Endothelial cell of umbilical vein (primary cell): ENCODE measurements at regions not wholly inside any gene's neighbourhood (a gene's known extent, or its start where the extent isn't known, plus 50 kb on each side); places are given as distances from the start of the nearest gene placed in this dataset.

Experiments used
- BruUV-seq: library from RNA; stranded (reverse); fragments of 400-500 nt; replicated peaks from 2 replicates; lab custom pipeline; 2021; lab: Mats Ljungman, UMichigan
- CTCF ChIA-PET: fragments of 300-600, 350-600 bp; sonication (Branson Sonifier 250); formaldehyde crosslinking; loops from one replicate; lab custom pipeline; 2021; ENCODE audit warnings: antibody characterized with exemption, inconsistent platforms; lab: Charles Lee
- POLR2A ChIA-PET: fragments of 300-600, 350-600 bp; sonication (Branson Sonifier 250); formaldehyde crosslinking; loops from one replicate; lab custom pipeline; 2021; ENCODE audit warnings: antibody characterized with exemption, inconsistent platforms; lab: Charles Lee
- DNase-seq: peaks from one replicate; pipeline ENCODE4 v3.0.0-alpha.2; 2011; ENCODE audit warnings: low read depth, low spot score
- FAIRE-seq: peaks from 2 replicates; lab custom pipeline; 2011; peaks lifted over from hg19 to GRCh38; lab: Jason Lieb, UNC
- H2AFZ ChIP-seq: 2 replicates; pipeline ENCODE4 v1.6.0; 2012; ENCODE audit warnings: low read depth, low read length, control low read depth, inconsistent platforms
- H3K27ac ChIP-seq: 2 replicates; pipeline ENCODE4 v1.5.1; 2011; ENCODE audit warnings: low read depth, mild to moderate bottlenecking, control low read depth, low read length, moderate library complexity; ENCODE audit not compliant: insufficient read depth
- H3K27me3 ChIP-seq, 2 experiments: 2 replicates each; pipeline versions ENCODE4 v1.6.0 to v1.6.1; 2011; ENCODE audit warnings: low read length in 2 of 2, mixed read lengths in 1 of 2; ENCODE audit not compliant: control insufficient read depth in 2 of 2, insufficient read depth in 2 of 2
- H3K36me3 ChIP-seq, 2 experiments: 2 replicates in 1 of 2; 3 replicates in 1 of 2; pipeline ENCODE4 v1.5.1; 2011; ENCODE audit warnings: low read length in 2 of 2, mild to moderate bottlenecking in 1 of 2, moderate library complexity in 1 of 2; ENCODE audit not compliant: control insufficient read depth in 2 of 2, insufficient read depth in 2 of 2; ENCODE audit errors: extremely low read depth in 1 of 2
- H3K4me1 ChIP-seq: 3 replicates; pipeline ENCODE4 v1.5.1; 2011; ENCODE audit warnings: mild to moderate bottlenecking, low read length; ENCODE audit not compliant: control insufficient read depth, insufficient read depth; ENCODE audit errors: extremely low read depth
- H3K4me2 ChIP-seq: 2 replicates; pipeline ENCODE4 v1.6.1; 2011; ENCODE audit warnings: low read length, control low read depth, mixed read lengths; ENCODE audit not compliant: insufficient read depth
- H3K4me3 ChIP-seq, 3 experiments: fragments of 200-600 bp in 1 of 3; sonication (generic), shearing (Covaris generic) in 1 of 3; replicated peaks in 1 of 3; 2 replicates each; pipeline ENCODE4 v1.5.1; 2011 to 2016; ENCODE audit warnings: control low read depth in 3 of 3, low read length in 3 of 3, mild to moderate bottlenecking in 2 of 3, inconsistent platforms in 1 of 3, low read depth in 1 of 3, moderate library complexity in 1 of 3; ENCODE audit not compliant: insufficient read depth in 1 of 3
- H3K79me2 ChIP-seq: 2 replicates; pipeline ENCODE4 v1.6.0; 2012; ENCODE audit warnings: low read length, inconsistent platforms; ENCODE audit not compliant: control insufficient read depth, insufficient read depth
- H3K9ac ChIP-seq: replicated peaks from 2 replicates; pipeline ENCODE3; 2011; ENCODE audit warnings: low read length, control low read depth; ENCODE audit not compliant: insufficient read depth; ENCODE audit errors: extremely low read depth
- H3K9me1 ChIP-seq: replicated peaks from 3 replicates; pipeline ENCODE4 v1.6.0; 2011; ENCODE audit warnings: mild to moderate bottlenecking, low read length; ENCODE audit not compliant: control insufficient read depth, insufficient read depth; ENCODE audit errors: extremely low read depth
- H3K9me3 ChIP-seq: replicated peaks from 2 replicates; pipeline ENCODE4 v1.5.1; 2012; ENCODE audit warnings: low read length, inconsistent platforms; ENCODE audit not compliant: control insufficient read depth, insufficient read depth
- H4K20me1 ChIP-seq: replicated peaks from 2 replicates; pipeline ENCODE3; 2011; ENCODE audit warnings: mild to moderate bottlenecking, low read length; ENCODE audit not compliant: control insufficient read depth, insufficient read depth; ENCODE audit errors: extremely low read depth
- EZH2 ChIP-seq: IDR thresholded peaks from 2 replicates; pipeline ENCODE4 v1.6.1; 2012; ENCODE audit warnings: borderline replicate concordance, low read depth, mild to moderate bottlenecking, moderate library complexity, low read length, inconsistent platforms; ENCODE audit not compliant: severe bottlenecking
- FOS ChIP-seq: IDR thresholded peaks from 2 replicates; pipeline ENCODE4 v1.6.1; 2011; ENCODE audit warnings: mild to moderate bottlenecking, low read length, moderate library complexity, borderline replicate concordance; ENCODE audit not compliant: insufficient read depth
- GATA2 ChIP-seq: IDR thresholded peaks from 2 replicates; pipeline ENCODE4 v1.7.0; 2011; ENCODE audit warnings: low read depth, mild to moderate bottlenecking, moderate library complexity, mixed read lengths, low read length; ENCODE audit not compliant: insufficient read length, insufficient read depth
- JUN ChIP-seq: IDR thresholded peaks from 2 replicates; pipeline ENCODE4 v1.6.1; 2011; ENCODE audit warnings: borderline replicate concordance, low read depth; ENCODE audit not compliant: insufficient read length, insufficient read depth
- MAX ChIP-seq: IDR thresholded peaks from 2 replicates; pipeline ENCODE4 v1.6.1; 2011; ENCODE audit not compliant: insufficient read depth, insufficient read length
- MYC ChIP-seq: IDR thresholded peaks from one replicate; pipeline ENCODE4 v1.6.1; 2011; ENCODE audit warnings: mild to moderate bottlenecking, low read depth, low read length
- POLR2A ChIP-seq: IDR thresholded peaks from 2 replicates; pipeline ENCODE4 v1.6.1; 2012; ENCODE audit warnings: low read depth, mild to moderate bottlenecking, control low read depth, low read length
- POLR2AphosphoS5 ChIP-seq: IDR thresholded peaks from 2 replicates; pipeline ENCODE4 v1.6.1; 2012; ENCODE audit warnings: low read depth, mild to moderate bottlenecking, control low read depth, low read length, moderate library complexity; ENCODE audit not compliant: insufficient read depth
- dilution Hi-C: fragments of 300-500 bp; cut with MboI; formaldehyde crosslinking; loops from one replicate; pipeline ENCODE4 v1.15.0; 2019; ENCODE audit warnings: low sequenced_read_pairs; ENCODE audit not compliant: extremely low pct_ligation_motif_present
- intact Hi-C: fragments of 100-400 bp; cut with micrococcal nuclease; formaldehyde crosslinking; loops from one replicate; pipeline ENCODE4 v1.10.0; 2022
- TF ChIP-seq, protein P1 (sequence below), 2 donors: IDR thresholded peaks; 1 replicate in 1 of 2; 2 replicates in 1 of 2; pipeline ENCODE4 v1.5.1; 2011; ENCODE audit warnings: low read length in 2 of 2, mild to moderate bottlenecking in 2 of 2, moderate library complexity in 2 of 2, control low read depth in 1 of 2, inconsistent platforms in 1 of 2, low read depth in 1 of 2; ENCODE audit not compliant: insufficient read depth in 1 of 2; ENCODE audit errors: extremely low read depth in 1 of 2

GRCh38 chr13:104043184-104043583 is 977.0 kb upstream of the SLC10A2 start:
- Histone ChIP-seq H3K4me3 (no peak overlapping the region), H3K4me1 (no peaks in the 10 kb centered on the region), H2AFZ (no peak overlapping the region), H3K9me1 (no peaks in the 10 kb centered on the region), H4K20me1 (no peaks in the 10 kb centered on the region), H3K79me2 (no peaks in the 10 kb centered on the region), H3K9me3 (no peaks in the 10 kb centered on the region), H3K27me3 (no peaks in the 10 kb centered on the region), H3K9ac (no peak overlapping the region), H3K4me2 (no peak overlapping the region), H3K27ac (no peak overlapping the region), H3K36me3 (no peaks in the 10 kb centered on the region)
- FAIRE-seq (no peak), DNase-seq (no peak)
- ChIA-PET CTCF (no interaction called here), POLR2A (no interaction called here)
- dilution Hi-C loops (no loop called here), intact Hi-C loops (no loop called here)
- no peak for TF ChIP-seq MAX
- no peak for TF ChIP-seq POLR2A
- no peak for TF ChIP-seq EZH2
- TF ChIP-seq, protein P1, sequence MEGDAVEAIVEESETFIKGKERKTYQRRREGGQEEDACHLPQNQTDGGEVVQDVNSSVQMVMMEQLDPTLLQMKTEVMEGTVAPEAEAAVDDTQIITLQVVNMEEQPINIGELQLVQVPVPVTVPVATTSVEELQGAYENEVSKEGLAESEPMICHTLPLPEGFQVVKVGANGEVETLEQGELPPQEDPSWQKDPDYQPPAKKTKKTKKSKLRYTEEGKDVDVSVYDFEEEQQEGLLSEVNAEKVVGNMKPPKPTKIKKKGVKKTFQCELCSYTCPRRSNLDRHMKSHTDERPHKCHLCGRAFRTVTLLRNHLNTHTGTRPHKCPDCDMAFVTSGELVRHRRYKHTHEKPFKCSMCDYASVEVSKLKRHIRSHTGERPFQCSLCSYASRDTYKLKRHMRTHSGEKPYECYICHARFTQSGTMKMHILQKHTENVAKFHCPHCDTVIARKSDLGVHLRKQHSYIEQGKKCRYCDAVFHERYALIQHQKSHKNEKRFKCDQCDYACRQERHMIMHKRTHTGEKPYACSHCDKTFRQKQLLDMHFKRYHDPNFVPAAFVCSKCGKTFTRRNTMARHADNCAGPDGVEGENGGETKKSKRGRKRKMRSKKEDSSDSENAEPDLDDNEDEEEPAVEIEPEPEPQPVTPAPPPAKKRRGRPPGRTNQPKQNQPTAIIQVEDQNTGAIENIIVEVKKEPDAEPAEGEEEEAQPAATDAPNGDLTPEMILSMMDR (IDR thresholded peaks at IDR 0.05; ENCODE audit: extremely low read depth in 1 of 2, insufficient read depth in 1 of 2, low read depth in 1 of 2, low read length in 2 of 2): no peak
- TF ChIP-seq POLR2AphosphoS5: no peak
- no peak for TF ChIP-seq FOS
- no peak for TF ChIP-seq JUN
- no peak for TF ChIP-seq GATA2
- no peak for TF ChIP-seq MYC
- BruUV-seq: no TSS peak
